Colon (tissue), 2 donors: ENCODE measurements at regions not wholly inside any gene's neighbourhood (a gene's known extent, or its start where the extent isn't known, plus 50 kb on each side); places are given as distances from the start of the nearest gene placed in this dataset.
"Not testable (repeated sequence)": the region's sequence is repeated elsewhere in the genome, so short reads cannot be mapped to it uniquely, and the experiment has no call there.

ENCODE experiments used
- FAIRE-seq: peaks from 2 replicates; lab custom pipeline; 2012; peaks lifted over from hg19 to GRCh38; lab: Jason Lieb, UNC
- donor health status: control.
- donor health status: control.

DNA sequence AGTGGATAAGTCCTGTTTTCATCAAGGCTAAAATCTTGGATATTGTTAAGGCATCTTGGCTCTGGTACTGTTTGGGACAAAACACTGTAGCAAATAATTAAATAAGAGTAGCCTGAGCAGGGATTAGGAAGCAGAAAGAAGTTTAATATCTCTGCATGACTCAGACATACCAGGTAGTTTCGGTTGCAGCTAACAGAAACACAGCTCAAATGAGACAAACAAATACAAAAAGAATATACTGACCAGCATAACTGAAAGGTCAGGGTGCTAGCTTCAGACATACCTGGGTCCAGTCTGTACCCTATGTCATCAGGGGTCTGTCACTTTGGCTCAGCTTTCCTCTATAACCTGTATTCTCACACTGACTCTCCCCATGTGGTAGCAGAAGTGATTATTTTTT, 156.4 kb upstream of the MAP3K1 start:
- no peak for FAIRE-seq

DNA sequence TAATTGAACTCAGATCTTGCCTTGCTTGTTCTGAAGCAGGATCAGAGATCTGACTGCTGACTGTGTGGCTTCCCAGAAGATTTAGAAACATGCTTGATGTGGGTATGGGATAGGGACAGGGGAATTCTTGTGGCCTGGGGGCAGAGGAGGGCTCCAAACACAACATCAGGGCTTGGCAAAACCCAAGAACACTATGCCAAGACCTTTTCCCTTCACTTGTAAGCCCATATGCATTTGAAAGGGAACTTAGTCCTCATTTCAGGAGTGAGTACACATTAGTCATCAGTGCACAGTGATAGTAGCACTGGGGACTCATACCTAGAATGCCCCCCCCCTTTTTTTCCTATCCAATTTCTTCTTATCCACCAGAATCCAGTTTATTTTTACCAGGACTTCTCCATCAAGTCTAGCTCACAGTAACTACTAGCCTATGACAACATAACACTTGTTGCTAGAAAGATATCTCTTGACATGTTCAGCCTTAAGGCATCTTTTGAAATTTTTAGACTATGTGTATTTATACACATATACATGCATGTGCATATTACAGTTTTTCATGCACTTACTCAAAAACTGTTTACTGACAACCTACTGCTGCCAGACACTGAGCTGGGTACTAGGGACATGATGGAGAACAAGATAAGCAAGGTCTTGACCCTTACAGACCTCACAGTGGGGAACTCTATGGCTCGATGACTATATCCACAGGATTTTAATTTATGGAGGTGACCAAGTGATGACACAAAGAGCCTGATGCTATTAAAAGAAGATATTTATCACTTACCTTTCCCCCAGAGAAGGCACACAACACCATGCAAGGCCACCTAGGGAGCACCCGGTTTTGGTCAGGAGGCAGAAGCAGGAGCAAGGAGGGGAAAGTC, 158.3 kb upstream of the MAP3K1 start:
- FAIRE-seq: no peak

DNA sequence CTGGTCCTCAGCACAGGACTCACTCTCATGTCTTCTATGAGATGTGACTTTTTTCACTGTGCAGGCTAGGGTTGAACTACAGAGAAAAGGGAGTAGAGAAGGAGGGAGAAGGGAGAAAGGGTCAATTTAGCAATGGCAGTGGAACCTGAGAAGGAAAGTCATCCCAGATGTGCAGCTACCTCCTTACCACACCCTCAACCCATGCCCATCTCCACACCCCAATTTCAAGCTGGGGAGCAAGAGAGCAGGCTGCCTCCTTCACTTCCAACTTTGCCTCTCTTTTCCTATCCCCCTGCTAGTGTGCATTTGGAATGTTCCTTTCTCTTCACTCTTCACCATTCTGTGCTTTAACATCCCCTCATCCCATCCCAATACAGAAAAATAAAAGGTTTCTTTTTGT, 163.5 kb upstream of the MAP3K1 start:
- no peak for FAIRE-seq

DNA sequence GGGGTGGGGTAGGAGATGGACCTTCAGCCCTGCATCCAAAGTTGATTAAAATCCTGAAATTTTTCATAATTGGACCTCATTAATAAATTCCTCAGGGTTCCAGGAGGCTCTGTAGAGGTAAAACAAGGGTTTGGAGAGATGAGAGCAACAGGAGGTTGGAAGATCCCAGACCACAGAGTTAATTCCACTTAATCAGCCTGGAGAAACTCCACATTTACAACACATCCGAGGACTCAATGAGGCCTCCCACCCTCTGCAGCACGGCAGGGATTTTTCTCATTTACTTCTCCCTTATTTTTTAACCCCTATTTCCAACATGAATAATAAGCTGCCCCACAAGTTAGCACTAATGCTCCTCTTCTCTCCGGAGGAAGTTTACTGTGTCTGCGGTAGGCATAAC, 165.0 kb upstream of the MAP3K1 start:
- no peak for FAIRE-seq

DNA sequence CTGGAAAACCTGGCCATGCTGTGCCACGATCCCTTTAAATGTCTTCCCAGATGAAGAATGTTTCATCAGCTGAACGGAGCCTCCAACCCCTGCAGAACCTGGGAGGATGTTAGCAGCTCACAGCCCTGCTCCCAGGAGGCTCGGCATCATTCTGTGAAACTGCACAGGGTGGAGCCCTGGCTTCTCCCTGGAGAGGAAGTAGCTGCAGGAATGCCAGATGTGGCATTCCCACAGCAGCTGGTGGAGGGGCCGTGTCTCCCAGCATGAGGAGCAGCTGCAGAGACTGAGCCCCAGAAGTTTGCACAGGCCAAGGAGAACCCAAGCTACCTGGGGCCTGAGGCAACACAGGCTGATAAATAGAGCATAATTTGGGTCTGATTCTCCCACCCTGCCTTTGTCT, 165.8 kb upstream of the MAP3K1 start:
- no peak for FAIRE-seq

DNA sequence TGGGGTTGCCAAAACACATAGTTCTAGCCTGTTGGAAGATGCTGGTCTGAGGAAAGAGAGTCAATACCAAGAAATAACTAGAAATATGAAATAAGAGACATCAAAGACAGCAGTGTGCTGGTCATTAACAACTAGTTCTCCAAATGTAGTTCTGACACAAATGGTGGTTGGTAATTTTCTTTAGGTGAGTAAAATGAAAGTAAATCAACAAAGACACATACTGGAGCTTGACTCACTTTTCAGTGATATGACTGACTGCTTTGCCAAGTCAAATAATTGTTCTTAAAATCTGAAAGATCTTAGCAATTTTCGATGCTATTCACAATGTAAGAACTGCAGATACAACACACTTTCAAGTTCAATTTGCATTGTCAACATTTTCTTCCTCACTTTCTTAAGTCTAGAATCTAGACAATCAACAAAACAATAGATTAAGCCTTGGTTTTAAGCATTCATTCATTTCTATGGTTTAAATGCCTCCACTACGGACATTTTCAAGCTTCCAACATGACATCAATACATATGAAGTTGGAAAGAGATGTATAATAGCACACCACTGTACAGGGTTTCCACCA, 166.8 kb upstream of the MAP3K1 start:
- no peak for FAIRE-seq

DNA sequence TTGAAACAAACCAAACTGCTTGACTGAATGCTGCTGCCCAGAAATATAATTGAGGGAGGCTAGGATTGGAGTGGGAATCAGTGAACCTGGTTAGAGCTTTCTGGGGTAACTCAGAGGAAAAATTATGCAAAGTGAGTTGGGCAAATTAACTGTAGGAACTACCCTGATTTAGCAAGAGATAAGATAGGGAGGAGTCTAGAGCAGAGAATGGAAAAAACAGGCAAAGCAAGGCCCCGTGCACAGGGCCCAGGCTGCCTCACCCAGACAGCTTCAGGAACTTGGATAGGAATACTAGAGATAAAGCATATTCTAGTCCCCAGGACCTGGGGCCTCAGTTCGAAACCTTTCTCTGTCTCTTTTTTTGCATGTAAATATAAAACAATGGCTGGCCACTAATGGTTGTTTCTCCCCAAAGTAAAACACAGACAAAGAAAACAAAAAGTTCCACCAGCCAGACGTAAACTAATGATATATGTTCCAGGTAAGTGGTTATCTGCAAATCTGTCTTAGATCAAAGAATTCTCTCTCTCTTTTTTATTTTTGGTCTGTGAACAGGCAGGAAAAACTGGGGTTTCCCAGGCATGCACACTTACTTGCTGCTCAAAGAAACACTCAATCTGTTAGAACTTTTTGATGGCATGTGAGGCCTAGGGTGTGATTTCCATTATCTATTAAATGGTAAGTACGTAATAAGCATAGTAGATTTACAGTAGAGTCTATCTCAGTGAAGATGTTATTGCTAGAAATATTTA, 168.1 kb upstream of the MAP3K1 start:
- no peak for FAIRE-seq

DNA sequence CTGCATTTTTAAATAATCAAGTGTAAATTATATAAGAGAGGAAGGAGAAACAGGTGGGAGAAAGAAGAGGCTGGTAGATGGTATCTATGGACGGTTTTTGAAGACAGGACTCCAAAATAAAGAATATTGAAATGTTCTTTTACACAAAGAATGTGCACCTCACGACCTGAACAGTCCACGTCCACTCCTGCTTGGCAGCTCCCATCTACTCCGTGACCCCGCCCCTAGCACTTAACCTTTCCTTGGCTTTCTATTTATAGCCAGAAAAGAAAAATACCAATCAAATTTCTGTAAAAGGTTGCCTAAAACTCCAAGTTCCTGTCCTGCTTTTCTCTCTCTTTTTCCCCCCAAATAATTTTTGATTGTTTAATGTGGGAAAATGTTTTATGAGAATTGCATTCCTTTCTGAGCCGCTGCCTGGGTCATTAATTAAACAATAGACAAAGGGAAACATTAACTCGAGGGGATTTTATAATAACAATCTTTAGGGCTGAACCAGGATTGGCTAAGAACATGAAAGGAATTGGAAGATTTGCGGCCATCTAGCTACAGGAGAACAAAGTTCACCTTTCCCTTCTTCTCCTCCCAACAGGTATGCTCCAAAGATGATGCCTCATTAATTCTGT, 173.6 kb upstream of the MAP3K1 start:
- no peak for FAIRE-seq

DNA sequence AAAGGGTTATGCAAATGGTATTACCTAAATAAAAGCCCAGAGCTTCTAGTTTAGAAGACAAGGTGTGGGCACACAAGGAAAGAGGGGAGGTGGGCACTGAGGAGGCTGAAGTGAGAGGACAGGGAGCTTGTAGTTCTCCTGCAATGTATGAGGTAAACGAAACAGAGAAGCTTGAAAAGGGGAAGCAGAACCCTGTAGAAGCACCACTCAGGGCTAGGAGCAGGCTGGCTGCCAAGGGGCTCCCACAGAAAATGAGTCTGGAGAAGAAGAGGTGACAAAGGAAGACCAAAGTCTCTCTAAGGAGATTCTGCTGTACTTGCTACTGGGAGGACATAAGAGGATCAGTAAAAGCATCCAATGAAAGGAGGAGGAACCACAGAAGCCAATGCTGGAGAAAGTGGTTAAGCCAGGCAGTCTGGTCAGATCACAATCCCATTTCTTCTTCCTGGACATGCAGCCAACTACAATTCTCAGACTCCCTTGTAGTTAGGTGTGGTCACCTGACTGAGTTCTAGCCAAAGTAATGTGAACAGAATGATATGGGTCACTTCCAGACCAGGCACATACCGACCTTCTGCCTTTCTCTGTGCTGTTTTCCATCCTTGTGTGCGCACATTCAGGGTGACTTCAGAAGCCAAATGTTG, 174.5 kb upstream of the MAP3K1 start:
- FAIRE-seq: no peak

DNA sequence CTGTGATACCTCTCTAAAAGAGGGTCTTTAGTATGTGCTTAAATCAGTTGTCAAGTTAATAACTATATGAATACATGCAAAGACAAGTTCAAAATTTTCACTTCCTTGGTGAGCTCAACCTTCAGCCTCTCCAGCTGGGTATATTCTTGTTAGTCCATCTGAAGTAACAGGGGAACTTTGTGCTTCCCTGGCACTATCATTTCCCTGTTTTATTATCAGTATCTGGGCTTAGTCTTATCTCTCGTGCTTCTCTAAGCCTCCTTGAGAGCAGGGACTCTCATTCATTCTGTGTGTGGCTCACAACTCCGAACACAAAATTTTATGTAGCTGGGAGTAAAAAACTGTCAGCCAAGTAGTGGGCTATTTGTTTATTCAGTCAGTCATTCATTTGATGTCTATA, 175.9 kb upstream of the MAP3K1 start:
- no peak for FAIRE-seq

DNA sequence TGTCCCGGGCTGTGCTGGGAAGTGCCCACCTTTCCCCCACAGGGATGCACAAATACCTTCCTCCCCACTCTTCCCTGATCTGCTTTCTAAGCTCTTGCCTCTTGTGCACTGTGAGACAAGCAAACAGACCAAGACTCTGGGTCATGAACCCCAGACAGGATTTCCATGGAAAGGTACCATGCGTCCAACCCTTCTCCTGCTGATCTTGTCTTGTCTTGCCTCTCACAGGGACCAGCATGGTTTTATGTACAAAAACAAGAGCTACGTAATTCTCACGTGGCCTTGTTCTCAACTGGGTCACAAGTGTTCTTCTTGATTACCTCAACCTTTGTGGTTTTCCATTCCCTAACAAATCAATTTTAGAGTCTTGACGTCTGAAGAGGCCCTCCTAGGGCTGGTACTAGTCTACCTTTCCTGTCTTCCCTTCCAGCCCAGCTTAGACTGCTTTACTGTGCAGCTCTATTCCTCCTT, 176.5 kb upstream of the MAP3K1 start:
- no peak for FAIRE-seq

DNA sequence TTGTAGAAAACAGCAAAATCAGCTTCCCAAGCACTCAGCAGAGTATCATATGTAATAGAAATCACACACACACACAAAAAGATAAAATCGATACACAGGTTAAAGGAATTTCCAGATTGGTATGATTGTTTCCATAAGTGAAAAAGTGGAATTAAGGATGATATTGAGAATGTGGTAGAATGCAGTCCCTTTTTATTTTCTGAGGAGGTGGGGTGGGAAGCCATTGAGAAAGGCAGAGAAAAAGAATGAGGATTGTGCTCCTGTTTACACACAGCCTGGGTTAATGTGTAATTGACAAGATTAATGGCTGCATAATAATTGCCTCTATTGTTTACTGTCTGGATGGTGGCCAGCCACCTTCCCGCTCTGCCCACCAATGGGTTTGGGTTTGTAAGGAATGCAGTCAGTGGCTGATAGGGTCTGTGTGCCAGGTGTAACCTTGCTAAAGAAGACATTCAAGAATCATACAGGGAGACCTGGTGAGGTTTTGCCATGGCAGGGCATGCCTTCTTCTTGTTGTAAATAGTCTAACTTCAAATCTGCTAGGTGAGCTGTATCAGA, 177.2 kb upstream of the MAP3K1 start:
- FAIRE-seq: no peak

DNA sequence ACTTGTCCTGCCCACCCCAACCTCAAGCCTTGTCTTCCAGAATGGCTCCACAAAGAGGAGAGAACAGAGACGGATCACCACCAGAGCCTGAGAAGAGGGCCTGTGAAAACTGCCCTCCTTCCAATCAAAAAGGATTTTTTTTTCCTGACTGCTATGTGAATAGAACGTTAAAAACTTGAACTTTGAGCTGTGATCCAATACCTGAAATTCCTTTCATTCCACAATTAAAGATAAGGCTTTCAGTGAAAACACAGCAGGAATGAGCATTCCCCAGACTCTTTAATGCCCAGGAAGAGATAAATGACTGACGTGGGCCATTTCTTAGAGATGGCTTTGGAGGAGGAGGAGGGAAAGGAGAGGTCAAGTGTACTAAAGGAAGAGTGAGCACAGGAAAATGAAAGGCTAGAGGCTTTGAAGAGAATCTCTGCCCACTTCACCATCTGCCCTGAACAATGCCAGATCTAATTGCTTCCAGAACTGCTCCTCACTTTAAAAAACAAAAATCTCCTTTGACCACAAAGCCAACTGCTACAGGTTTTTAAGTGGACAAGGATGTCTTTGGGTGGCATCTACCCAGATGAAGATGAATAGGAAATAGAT, 177.9 kb upstream of the MAP3K1 start:
- no peak for FAIRE-seq

DNA sequence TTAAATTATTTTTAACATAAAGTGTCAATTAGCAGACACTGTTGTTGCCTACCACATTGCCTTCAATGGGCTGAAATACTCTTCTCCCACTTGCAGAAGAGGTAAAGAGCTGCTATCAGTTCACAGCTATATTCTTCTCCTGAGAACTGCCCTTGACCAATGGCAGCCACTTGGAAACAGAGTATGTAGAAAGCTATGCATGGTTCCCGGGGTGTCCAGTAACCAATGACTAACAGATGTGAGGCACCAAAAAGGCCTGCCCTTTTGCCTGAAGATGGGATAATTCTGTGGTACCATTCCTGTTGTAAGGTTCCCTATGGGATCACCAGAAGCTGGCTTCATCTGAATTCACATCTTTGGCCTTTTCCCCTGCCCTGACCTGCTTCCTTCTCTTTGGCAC, 181.4 kb upstream of the MAP3K1 start:
- FAIRE-seq: no peak

DNA sequence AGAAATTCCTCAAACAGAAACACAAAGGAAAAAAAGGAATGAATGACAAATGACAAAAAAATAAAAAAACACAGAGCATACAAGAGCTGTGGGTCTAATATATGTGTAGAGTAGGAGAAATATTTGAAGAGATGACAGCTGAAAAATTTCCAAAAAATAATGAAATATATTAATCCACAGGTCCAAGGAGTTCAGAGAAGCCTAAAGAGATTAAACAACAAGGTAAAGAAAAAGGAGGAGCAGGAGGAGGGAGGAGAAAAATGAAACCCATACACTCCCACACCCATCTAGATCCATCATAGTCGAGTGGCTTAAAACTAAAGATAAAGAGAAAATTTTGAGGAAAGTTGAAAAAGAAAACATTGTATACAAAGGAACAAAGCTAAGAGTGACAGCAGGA, 182.4 kb upstream of the MAP3K1 start:
- no peak for FAIRE-seq

DNA sequence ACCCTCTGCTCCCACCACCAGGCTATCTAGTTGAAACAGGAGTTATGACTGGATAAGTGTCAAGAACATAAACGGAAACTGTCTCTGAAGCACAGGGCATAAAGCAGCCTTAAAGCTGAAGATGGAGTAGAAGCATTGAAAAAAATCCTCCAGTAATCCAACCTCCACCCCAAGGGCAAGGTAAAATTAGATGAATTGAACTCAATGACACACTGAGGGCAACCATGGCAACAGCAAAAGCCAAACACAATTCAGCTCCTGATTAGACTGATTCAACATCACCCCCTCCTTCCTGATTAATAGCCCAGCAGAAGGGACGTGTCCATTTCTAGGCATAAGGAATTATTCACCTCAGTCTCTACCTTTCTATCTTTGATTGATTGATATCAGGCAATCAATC, 183.2 kb upstream of the MAP3K1 start:
- no peak for FAIRE-seq

DNA sequence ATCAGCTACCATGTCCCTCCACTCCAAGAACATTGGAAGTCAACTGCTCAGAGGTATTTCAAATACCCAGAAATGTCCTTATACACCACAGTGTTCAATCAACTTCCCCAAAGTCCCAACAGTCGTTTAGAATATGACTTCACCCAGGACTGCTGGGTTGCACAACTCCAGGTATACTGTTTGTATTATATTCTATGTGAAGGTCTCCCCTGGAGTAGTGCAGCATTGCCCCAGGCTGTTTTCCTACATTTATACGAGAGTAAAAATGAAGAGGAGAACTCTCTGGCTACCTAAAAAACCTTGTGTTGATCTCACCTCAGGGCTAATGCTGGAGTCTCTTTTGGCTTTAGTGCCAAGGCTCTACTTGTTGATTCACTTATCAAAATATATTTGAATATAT, 183.6 kb upstream of the MAP3K1 start:
- no peak for FAIRE-seq

DNA sequence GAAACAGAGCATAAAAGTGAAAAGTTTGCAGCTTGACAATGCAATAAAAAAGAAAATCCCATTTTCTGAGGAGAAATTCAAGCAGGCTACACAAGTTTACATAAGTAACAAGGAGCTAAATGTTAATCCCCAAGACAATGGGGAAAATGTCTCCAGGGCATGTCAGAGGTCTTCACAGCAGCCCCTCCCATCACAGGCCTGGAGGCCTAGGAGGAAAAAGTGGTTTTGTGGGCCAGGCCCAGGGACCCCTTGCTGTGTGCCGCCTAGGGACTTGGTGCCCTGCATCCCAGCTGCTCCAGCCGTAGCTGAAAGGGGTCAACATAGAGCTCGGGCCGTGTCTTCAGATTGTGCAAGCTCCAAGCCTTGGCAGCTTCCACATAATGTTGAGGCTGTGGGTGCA, 186.7 kb upstream of the MAP3K1 start:
- not testable (repeated sequence) for FAIRE-seq

DNA sequence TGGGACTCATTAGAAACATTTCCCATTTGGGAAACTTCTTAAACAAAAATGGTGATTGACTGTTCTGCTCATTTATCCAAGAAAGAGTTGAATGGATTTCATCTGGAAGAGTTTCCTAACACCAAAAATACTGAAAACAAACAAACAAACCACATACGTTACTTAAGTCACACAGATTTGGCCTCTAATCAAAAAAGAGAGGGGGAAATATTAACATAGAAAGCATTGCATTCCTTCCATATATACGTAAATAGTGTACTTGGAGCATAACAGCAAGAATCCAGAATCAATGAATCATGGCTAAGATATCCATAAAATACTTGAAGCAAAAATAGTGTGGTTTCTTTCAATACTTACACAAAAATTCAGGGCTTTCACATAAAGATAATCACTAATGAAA, 189.8 kb upstream of the MAP3K1 start:
- no peak for FAIRE-seq

DNA sequence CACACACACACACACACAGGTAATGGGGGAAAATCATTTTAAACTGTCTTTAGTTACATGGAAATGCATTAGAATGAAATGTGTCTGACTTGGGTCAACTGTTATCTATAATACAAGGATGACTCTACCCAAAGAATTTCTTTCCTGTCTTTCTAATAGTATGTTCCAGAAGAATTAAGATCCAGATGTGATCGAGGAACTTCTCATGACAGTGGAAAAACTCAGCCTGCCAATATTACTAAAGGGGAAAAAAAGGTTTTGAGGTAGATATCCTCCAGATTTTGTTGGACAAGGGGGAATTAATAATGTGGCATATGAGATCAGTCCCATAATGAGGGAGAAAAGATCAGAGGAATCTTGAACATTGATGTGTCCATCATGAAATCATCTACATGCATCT, 190.6 kb upstream of the MAP3K1 start:
- no peak for FAIRE-seq

DNA sequence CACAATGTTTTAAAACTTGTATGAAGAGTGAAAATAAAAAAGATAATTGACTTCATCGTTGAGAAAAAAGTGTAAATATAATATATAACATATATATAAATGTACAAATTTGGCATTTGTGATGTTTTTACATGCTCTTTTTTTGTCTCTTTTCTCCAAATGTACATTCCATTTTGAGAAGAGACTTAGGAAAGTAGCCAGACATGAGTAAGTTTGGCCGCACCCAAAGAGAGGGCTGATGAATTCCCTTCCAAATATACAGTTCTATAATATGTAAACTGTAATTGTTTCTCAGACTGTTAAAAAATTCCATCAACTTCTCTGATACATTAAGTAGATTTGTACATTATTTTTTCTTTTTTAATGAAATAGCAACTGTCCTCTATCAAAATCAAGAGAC, 193.2 kb upstream of the MAP3K1 start:
- no peak for FAIRE-seq
